Activated CD4-positive, alpha-beta T cell treated with anti-CD3 and anti-CD28 coated beads, Interleukin-2, amount 10 ng/mL, durations not matched to agents 24 days and 14 days (primary cell): ENCODE measurements at regions not wholly inside any gene's neighbourhood (a gene's known extent, or its start where the extent isn't known, plus 50 kb on each side); places are given as distances from the start of the nearest gene placed in this dataset.
"Not testable (repeated sequence)": the region's sequence is repeated elsewhere in the genome, so short reads cannot be mapped to it uniquely, and the experiment has no call there.

Experiments used
- DNase-seq: peaks from one replicate; pipeline ENCODE4 v3.0.0; 2022
- H3K27ac Mint-ChIP-seq: one replicate; pipeline ENCODE4 v1.8.0; 2022; ENCODE audit warnings: mild to moderate bottlenecking, mixed read lengths
- H3K27me3 Mint-ChIP-seq: one replicate; pipeline ENCODE4 v1.8.0; 2022; ENCODE audit warnings: mixed read lengths
- H3K36me3 Mint-ChIP-seq: one replicate; pipeline ENCODE4 v1.8.0; 2022; ENCODE audit warnings: low read depth, mild to moderate bottlenecking, mixed read lengths
- H3K4me1 Mint-ChIP-seq: one replicate; pipeline ENCODE4 v1.8.0; 2021; ENCODE audit warnings: mixed read lengths
- H3K4me3 Mint-ChIP-seq: one replicate; pipeline ENCODE4 v1.8.0; 2022; ENCODE audit warnings: mild to moderate bottlenecking, moderate library complexity, mixed read lengths
- H3K9me3 Mint-ChIP-seq: one replicate; pipeline ENCODE4 v1.8.0; 2021; ENCODE audit warnings: mixed read lengths
- intact Hi-C: fragments of 100-400 bp; cut with micrococcal nuclease; formaldehyde crosslinking; loops from one replicate; pipeline ENCODE4 v1.15.1; 2023

DNA sequence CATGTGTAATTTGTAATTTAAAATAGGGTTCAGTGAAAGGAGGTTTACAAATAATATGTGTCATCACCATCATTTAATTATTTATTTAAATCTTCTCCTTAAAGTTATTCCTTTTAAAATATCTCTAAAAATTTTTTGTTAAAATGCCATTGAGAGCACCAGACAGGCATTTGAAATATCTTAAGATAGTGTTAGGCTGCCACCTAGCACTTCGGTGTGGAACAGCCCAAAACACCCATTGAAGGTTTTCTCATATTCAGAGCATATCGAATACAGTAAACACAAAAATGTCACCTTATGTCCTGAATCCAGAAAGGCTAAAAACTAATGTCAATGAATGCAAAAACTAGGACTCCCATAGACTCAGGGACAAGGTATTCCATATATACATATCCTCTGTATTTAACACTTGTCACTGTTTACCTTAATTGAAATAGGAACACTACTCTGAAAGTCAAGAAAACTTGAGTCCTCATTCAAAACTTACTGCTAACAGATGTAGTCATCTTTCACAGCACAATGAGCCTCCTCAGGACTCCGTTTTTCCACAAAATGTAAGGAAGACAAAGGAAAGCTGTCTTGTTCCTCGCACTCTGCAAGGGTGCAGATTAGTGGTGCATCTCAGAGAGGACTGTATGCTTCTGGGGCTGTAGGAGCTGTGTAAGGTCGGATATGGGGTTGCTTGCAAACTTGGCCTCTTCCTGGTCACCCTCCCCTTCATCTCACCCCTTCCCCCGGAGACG lies 329.5 kb downstream of the PAX3 start:
- intact Hi-C loops = no loop called here
- no peak overlapping the region for H3K27ac Mint-ChIP-seq
- no peaks in the 10 kb centered on the region for H3K9me3 Mint-ChIP-seq
- no peak for DNase-seq
- no peaks in the 10 kb centered on the region for H3K4me1 Mint-ChIP-seq
- no peak overlapping the region for H3K4me3 Mint-ChIP-seq
- no peaks in the 10 kb centered on the region for H3K27me3 Mint-ChIP-seq
- no peaks in the 10 kb centered on the region for H3K36me3 Mint-ChIP-seq

DNA sequence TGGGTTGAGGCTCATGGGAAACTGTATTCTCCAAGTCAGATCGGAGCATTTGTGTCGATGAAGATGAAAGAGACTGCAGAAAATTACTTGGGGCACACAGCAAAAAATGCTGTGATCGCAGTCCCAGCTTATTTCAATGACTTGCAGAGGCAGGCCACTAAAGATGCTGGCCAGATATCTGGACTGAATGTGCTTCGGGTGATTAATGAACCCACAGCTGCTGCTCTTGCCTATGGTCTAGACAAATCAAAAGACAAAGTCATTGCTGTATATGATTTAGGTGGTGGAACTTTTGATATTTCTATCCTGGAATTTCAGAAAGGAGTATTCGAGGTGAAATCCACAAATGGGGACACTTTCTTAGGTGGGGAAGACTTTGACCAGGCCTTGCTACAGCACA lies 336.6 kb downstream of the PAX3 start:
- Mint-ChIP-seq H3K9me3 (no peaks in the 10 kb centered on the region), H3K36me3 (no peaks in the 10 kb centered on the region), H3K27ac (no peak overlapping the region), H3K4me3 (no peak overlapping the region), H3K27me3 (no peaks in the 10 kb centered on the region), H3K4me1 (no peaks in the 10 kb centered on the region)
- intact Hi-C loops = no loop called here
- no peak for DNase-seq

DNA sequence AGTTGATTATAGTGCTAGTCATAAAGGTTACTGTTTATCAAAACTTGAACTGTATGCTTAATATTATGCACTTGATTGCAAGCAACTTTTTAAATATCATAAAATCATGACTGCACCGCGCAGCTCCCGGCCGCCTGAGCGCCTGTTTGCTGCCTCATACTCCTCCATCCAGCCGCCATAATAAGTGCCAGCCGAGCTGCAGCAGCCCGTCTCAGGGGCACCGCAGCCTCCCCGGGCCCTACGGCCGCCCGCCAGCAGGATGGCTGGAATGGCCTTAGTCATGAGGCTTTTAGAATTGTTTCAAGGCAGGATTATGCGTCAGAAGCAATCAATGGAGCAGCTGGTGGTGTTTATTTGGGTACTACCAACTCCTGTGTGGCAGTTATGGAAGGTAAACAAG lies 337.2 kb downstream of the PAX3 start:
- no peaks in the 10 kb centered on the region for H3K36me3 Mint-ChIP-seq
- no peaks in the 10 kb centered on the region for H3K27me3 Mint-ChIP-seq
- intact Hi-C loops = no loop called here
- H3K9me3 Mint-ChIP-seq = no peaks in the 10 kb centered on the region
- no peak overlapping the region for H3K27ac Mint-ChIP-seq
- DNase-seq = no peak
- no peaks in the 10 kb centered on the region for H3K4me1 Mint-ChIP-seq
- no peak overlapping the region for H3K4me3 Mint-ChIP-seq

DNA sequence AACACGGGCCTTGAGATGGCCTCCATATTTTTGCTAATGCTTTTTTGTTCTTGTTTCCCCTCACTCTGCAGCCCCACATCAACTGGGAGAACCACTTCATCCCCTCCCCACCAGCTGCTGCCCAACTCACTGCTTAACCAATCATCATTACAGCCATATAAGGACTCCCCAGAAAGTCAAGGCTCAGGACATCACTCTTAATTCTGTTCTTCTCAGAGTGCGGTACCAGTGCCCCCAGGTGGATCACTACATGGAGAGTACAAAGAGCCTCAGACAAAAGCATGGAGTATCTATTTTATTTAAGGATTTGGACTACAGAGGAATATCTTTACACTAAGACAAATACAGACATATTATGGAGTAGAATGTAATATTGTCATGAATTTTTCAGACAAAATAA lies 340.6 kb downstream of the PAX3 start:
- Mint-ChIP-seq H3K36me3 (no peaks in the 10 kb centered on the region), H3K4me3 (no peak overlapping the region), H3K4me1 (no peaks in the 10 kb centered on the region), H3K27ac (no peak overlapping the region), H3K27me3 (no peaks in the 10 kb centered on the region), H3K9me3 (no peaks in the 10 kb centered on the region)
- intact Hi-C loops = no loop called here
- no peak for DNase-seq

DNA sequence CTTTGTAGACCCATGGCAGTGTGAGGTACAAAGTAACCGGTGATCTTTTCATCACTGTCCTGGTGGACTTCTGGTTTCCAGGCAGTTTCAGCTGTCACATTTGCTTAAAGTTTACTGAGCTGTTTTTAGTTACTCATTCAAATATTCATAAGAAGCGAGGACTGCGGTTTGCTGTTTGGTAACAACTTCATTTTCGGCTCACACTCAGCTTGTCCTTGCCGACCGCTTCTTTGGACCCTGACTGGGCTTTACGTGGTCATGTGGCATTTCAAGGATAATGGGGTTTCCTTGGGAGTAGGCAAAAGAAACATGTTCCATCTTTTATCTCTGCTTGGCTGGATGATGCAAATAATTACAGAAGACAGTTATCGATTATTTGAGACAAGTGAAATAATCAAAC lies 350.7 kb downstream of the PAX3 start:
- Mint-ChIP-seq H3K27me3 (no peaks in the 10 kb centered on the region), H3K9me3 (no peaks in the 10 kb centered on the region), H3K4me3 (no peak overlapping the region), H3K4me1 (no peaks in the 10 kb centered on the region), H3K36me3 (no peaks in the 10 kb centered on the region), H3K27ac (no peak overlapping the region)
- intact Hi-C loops = no loop called here
- no peak for DNase-seq

DNA sequence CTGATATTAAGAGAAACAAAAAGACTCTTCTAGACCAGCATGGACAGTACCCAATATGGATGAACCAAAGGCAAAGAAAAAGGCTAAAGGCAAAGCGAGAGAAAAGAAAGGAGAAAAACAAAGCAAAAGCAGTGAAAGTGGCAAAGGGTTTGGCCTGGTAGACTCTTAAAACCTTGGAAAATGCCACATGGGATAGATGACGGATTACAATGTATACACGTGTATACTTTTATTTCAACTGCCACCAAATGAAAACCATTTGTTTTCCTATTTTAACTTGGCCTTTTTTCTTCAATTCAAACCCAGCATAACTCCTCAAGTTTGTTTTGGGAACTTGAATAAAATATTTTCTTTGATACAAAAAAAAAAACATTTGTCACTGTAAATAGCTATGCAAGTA lies 354.3 kb downstream of the PAX3 start:
- H3K9me3 Mint-ChIP-seq, intact Hi-C loops, H3K27ac Mint-ChIP-seq, H3K4me1 Mint-ChIP-seq, H3K27me3 Mint-ChIP-seq, DNase-seq, H3K36me3 Mint-ChIP-seq, H3K4me3 Mint-ChIP-seq: not testable (repeated sequence)

DNA sequence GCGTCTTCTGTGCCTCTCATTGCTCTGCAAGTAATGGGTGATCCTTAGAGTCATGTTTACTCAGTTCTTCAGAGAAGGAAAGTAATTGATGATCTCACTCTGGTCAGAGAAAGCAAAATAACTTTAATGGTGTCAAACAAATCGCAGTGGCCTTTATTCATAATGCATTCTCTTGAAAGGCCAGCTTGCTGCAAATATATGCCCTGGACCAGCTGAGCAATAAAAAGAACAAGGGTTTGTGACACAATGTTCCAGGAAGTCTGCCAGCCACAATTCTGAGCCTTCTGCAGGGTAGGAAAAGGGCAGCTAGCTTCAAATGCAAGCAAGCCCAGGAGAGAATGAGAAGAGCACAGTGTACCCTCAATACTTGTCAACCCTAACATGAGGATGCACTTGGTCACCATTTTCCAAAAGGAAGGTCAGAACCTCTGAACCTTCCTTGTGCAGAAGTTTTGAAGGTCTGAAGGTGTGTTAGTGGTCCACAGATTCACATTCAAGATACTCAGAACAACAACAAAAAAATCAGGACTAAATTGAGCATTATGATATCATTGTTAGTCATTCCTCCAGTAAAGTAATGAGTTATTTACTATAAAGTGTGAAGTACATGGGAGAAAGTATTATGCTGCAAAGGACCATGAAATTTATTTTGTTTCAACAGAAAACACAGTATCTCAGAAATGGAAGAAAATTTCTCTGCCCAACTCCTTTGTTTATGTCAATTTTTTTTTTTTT lies 355.6 kb downstream of the PAX3 start:
- H3K36me3 Mint-ChIP-seq = no peaks in the 10 kb centered on the region
- no peaks in the 10 kb centered on the region for H3K9me3 Mint-ChIP-seq
- no peak overlapping the region for H3K27ac Mint-ChIP-seq
- DNase-seq = no peak
- intact Hi-C loops = no loop called here
- no peak overlapping the region for H3K4me3 Mint-ChIP-seq
- H3K27me3 Mint-ChIP-seq = no peaks in the 10 kb centered on the region
- no peaks in the 10 kb centered on the region for H3K4me1 Mint-ChIP-seq

- intact Hi-C loops = no loop called here
- DNase-seq = no peak
- Mint-ChIP-seq H3K36me3 (no peaks in the 10 kb centered on the region), H3K4me3 (no peak overlapping the region), H3K9me3 (no peaks in the 10 kb centered on the region), H3K27ac (no peak overlapping the region), H3K27me3 (no peaks in the 10 kb centered on the region), H3K4me1 (no peaks in the 10 kb centered on the region)
Observed at GRCh38 chr2:221931251-221931991, 359.3 kb upstream of the EPHA4 start.

GRCh38 chr2:221929259-221929658 lies 357.2 kb upstream of the EPHA4 start:
- Mint-ChIP-seq H3K27ac (no peak overlapping the region), H3K9me3 (no peaks in the 10 kb centered on the region), H3K36me3 (no peaks in the 10 kb centered on the region), H3K27me3 (no peaks in the 10 kb centered on the region), H3K4me1 (no peaks in the 10 kb centered on the region), H3K4me3 (no peak overlapping the region)
- DNase-seq = no peak
- intact Hi-C loops = no loop called here

- Mint-ChIP-seq H3K27ac (no peak overlapping the region), H3K27me3 (no peaks in the 10 kb centered on the region), H3K4me1 (no peaks in the 10 kb centered on the region), H3K9me3 (no peaks in the 10 kb centered on the region), H3K4me3 (no peak overlapping the region), H3K36me3 (no peaks in the 10 kb centered on the region)
- intact Hi-C loops = no loop called here
- no peak for DNase-seq
Observed at GRCh38 chr2:221926327-221926726, 354.2 kb upstream of the EPHA4 start.

- Mint-ChIP-seq H3K9me3 (no peaks in the 10 kb centered on the region), H3K27me3 (no peaks in the 10 kb centered on the region), H3K4me1 (no peaks in the 10 kb centered on the region), H3K4me3 (no peak overlapping the region), H3K36me3 (no peaks in the 10 kb centered on the region), H3K27ac (no peak overlapping the region)
- no peak for DNase-seq
- intact Hi-C loops = no loop called here
Observed at GRCh38 chr2:221924576-221924975, 352.5 kb upstream of the EPHA4 start.

- Mint-ChIP-seq H3K4me3 (no peak overlapping the region), H3K36me3 (no peaks in the 10 kb centered on the region), H3K9me3 (no peaks in the 10 kb centered on the region), H3K4me1 (no peaks in the 10 kb centered on the region), H3K27ac (no peak overlapping the region), H3K27me3 (no peaks in the 10 kb centered on the region)
- intact Hi-C loops = no loop called here
- no peak for DNase-seq
Observed at GRCh38 chr2:221915926-221916325, 343.8 kb upstream of the EPHA4 start.

DNA sequence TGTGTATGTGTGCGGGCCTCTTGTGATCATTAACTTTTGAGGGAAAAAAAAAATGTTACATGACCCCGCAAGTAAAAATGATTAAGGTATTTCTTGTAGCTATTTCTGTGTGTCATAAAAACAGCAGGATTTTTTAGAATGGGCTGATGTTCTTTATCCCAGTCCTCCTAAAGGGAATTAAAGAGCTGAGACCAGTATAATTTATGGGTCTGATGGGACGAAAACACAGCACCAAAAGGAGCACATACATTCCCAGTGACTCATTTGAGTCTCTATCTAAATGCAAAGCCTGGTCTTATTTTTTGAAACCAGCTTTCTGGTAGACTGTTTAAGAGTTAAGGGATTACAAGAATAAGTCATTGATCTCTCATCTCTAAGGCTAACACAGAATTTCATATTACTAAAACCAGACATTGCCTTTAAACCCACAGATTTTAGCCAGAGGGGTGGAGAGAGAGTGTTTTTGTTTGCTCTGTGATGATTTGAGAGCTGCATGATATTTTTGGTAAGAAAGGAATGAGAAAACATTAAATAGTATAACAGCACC lies 342.3 kb upstream of the EPHA4 start:
- intact Hi-C loops = no loop called here
- Mint-ChIP-seq H3K9me3 (no peaks in the 10 kb centered on the region), H3K27me3 (no peaks in the 10 kb centered on the region), H3K27ac (no peak overlapping the region), H3K4me1 (no peaks in the 10 kb centered on the region), H3K4me3 (no peak overlapping the region), H3K36me3 (no peaks in the 10 kb centered on the region)
- DNase-seq = no peak

- DNase-seq = no peak
- no peaks in the 10 kb centered on the region for H3K27me3 Mint-ChIP-seq
- intact Hi-C loops = no loop called here
- no peak overlapping the region for H3K27ac Mint-ChIP-seq
- no peak overlapping the region for H3K4me3 Mint-ChIP-seq
- no peaks in the 10 kb centered on the region for H3K9me3 Mint-ChIP-seq
- H3K36me3 Mint-ChIP-seq = no peaks in the 10 kb centered on the region
- H3K4me1 Mint-ChIP-seq = no peaks in the 10 kb centered on the region
Observed at GRCh38 chr2:221911890-221912289, 339.8 kb upstream of the EPHA4 start.
